ENCODE measurements at regions not wholly inside any gene's neighbourhood (a gene's known extent, or its start where the extent isn't known, plus 50 kb on each side); places are given as distances from the start of the nearest gene placed in this dataset. TPM values are rescaled to one million over a fixed set of nuclear protein-coding genes. Genes with fewer than 3 reads are reported as not detected.

Small RNA genes in the stretch of these regions (small RNA-seq; reads per million reads assigned to genes)
- gene RF00019 (ENCODE audit: insufficient read depth), result not detected

Measured in neuronal stem cell (in vitro differentiated cells).